ENCODE measurements at regions not wholly inside any gene's neighbourhood (a gene's known extent, or its start where the extent isn't known, plus 50 kb on each side); places are given as distances from the start of the nearest gene placed in this dataset.
A peak's percentile ranks its signal among the peaks of the same experiment; 100 is the strongest.
"Not testable (repeated sequence)": the region's sequence is repeated elsewhere in the genome, so short reads cannot be mapped to it uniquely, and the experiment has no call there.

DNA sequence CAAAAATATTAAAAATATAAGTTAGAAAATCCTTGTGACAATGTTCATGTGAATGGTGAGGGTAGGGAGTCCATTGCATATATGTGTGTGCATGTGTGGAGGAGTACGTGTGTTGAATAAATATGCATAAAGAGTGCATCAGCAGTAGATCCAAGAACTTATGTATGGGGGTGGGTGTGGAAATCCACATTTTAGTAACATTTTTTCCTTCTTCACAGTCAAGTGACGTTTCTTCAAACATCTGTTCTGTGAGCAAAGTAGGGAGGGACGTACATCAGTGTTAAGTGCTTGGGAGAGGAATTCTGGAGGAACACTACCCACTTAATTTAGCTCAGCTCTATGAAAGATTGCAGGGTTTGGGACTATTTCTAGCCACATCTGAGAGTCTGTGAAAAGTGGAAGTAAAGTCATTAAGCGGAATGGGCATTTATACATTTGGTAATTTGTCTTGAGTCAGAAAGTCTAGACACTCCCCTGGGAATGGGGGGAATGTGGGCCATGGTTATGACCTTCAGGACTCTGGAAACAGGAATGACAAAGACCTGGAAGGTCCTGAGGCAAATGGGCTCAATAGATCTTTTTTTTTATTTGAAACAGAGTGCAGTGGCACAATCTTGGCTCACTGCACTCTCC lies 156.4 kb upstream of the PLXNC1 start:
- no peaks in the 10 kb centered on the region for H3K9me3 Mint-ChIP-seq
- no peaks in the 10 kb centered on the region for H3K4me1 Mint-ChIP-seq
- peaks cover 3% of the 10 kb centered on the region for H3K27me3 Mint-ChIP-seq
- peaks cover 2% of the 10 kb centered on the region for H3K36me3 Mint-ChIP-seq
- no peak overlapping the region for H3K4me3 Mint-ChIP-seq
- no peak overlapping the region for H3K27ac Mint-ChIP-seq

DNA sequence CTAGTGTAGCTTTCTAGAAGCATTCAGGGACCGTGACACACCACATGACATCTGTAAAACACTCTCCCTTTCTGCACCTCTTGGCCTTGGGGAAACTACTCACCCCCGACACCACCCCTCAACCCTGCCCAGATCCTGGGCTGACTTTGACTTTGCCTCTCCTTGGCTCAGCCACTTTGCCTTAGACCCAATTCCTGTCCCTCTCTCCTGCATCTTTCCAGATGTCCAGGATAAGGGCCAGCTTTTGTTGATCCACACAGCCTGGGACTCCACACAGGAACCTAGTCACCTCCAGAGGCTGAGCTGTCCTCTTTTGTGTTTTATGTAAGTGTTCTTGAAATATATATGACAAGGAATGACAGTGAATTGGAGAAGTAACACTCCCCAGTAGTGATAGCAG lies 153.7 kb upstream of the PLXNC1 start:
- Mint-ChIP-seq H3K27ac (no peak overlapping the region), H3K4me1 (no peaks in the 10 kb centered on the region), H3K36me3 (peaks cover 4% of the 10 kb centered on the region), H3K9me3 (peaks cover 3 to 7% (median 6%) of the 10 kb centered on the region in 3 donors), H3K4me3 (no peak overlapping the region), H3K27me3 (peaks cover 2% of the 10 kb centered on the region)

DNA sequence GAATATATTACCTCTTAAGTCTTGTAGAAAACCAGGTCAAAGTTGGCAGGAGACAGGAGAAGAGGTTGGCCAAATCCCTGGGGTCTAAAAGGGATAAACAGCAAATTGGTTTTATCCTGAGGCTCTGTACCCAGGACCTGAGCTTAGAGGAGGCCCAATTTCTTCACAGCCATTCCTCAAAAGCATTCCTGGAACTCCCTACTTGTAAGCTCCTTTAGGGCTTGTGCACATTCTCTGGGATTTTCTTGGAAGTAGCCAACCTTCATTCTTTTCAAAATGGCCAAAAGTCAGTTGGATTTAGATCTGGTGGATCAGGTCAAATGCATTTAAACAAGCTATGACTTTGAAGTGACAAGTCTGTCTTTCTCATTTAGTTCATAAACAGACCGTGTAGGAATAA lies 152.1 kb upstream of the PLXNC1 start:
- no peaks in the 10 kb centered on the region for H3K4me1 Mint-ChIP-seq
- no peak overlapping the region for H3K27ac Mint-ChIP-seq
- H3K36me3 Mint-ChIP-seq, result peaks cover 3% of the 10 kb centered on the region
- no peak overlapping the region for H3K4me3 Mint-ChIP-seq
- H3K9me3 Mint-ChIP-seq, result peaks cover 3 to 7% (median 6%) of the 10 kb centered on the region in 3 donors
- H3K27me3 Mint-ChIP-seq, result no peaks in the 10 kb centered on the region

DNA sequence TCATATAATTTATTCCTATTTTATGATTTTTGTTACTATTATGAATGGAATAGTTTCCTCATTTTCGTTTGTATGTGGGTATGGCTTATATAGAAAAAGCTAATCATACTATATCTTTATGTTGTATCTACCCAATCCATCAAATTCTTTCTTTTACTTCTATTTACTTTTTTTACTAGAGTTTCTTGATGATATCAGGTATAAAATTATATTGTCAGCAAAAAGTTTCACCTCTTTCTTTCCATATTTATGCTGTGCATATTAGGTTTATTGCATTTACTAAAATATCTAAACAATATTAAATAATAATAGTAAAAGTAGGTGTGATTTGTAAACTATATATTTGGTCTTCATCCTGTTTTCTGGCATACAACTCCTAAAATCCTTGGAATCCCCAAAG lies 146.7 kb upstream of the PLXNC1 start:
- H3K9me3 Mint-ChIP-seq, result peaks cover 7 to 9% (median 7%) of the 10 kb centered on the region in 3 donors
- H3K27ac Mint-ChIP-seq, result no peak overlapping the region
- H3K27me3 Mint-ChIP-seq, result peaks cover 3% of the 10 kb centered on the region
- no peak overlapping the region for H3K4me3 Mint-ChIP-seq
- H3K4me1 Mint-ChIP-seq, result no peaks in the 10 kb centered on the region
- H3K36me3 Mint-ChIP-seq, result peaks cover 3% of the 10 kb centered on the region

DNA sequence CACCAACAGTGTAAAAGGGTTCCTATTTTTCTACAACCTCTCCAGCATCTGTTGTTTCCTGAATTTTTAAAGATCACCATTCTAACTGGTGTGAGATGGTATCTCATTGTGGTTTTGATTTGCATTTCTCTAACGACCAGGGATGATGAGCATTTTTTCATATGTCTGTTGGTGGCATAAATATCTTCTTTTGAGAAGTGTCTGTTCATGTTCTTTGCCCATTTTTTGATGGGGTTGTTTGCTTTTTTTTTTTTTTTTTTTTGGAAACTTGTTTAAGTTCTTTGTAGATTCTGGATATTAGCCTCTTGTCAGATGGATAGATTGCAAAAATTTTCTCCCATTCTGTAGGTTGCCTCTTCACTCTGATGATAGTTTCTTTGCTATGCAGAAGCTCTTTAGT lies 145.5 kb upstream of the PLXNC1 start:
- not testable (repeated sequence) for H3K9me3 Mint-ChIP-seq, H3K4me1 Mint-ChIP-seq, H3K27ac Mint-ChIP-seq, H3K4me3 Mint-ChIP-seq, H3K36me3 Mint-ChIP-seq, H3K27me3 Mint-ChIP-seq

DNA sequence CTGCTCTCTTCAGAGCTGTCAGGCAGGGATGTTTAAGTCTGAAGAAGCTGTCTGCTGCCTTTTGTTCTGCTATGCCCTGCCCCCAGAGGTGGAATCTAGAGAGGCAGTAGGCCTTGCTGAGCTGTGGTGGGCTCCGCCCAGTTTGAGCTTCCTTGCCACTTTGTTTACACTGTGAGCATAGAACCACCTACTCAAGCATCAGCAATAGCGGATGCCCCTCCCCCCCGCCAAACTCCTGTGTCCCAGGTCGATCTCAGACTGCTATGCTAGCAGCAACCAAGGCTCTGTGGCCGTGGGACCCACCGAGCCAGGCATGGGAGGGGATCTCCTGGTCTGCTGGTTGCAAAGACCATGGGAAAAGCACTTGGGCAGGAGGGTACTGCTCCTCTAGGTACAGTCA lies 140.5 kb upstream of the PLXNC1 start:
- H3K27ac Mint-ChIP-seq, H3K9me3 Mint-ChIP-seq, H3K4me1 Mint-ChIP-seq, H3K4me3 Mint-ChIP-seq, H3K36me3 Mint-ChIP-seq, H3K27me3 Mint-ChIP-seq: not testable (repeated sequence)

DNA sequence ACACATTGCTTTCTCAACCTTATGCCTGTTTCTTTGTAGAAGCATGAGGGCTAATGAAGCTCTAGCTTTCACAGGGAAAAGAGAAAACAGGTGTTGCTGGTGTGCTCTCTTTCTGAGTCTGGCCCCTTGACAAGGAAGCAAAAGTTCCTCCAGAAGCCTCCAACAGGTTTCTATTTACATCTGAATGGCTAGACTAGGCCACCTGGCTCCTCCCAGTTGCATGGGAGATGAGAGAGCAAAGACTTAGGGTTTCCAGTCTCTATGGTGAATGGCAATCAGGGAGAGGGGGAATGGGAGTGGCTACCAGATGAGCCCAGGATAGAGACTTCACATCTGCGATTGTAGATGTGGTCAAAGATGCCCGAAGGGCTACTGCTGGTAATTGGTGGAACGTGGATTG lies 138.1 kb upstream of the PLXNC1 start:
- H3K27me3 Mint-ChIP-seq, result peaks cover 9% of the 10 kb centered on the region
- no peaks in the 10 kb centered on the region for H3K36me3 Mint-ChIP-seq
- H3K27ac Mint-ChIP-seq, result no peak overlapping the region
- H3K9me3 Mint-ChIP-seq, result peaks cover 2 to 6% (median 4%) of the 10 kb centered on the region in 3 donors
- no peaks in the 10 kb centered on the region for H3K4me1 Mint-ChIP-seq
- H3K4me3 Mint-ChIP-seq, result no peak overlapping the region

DNA sequence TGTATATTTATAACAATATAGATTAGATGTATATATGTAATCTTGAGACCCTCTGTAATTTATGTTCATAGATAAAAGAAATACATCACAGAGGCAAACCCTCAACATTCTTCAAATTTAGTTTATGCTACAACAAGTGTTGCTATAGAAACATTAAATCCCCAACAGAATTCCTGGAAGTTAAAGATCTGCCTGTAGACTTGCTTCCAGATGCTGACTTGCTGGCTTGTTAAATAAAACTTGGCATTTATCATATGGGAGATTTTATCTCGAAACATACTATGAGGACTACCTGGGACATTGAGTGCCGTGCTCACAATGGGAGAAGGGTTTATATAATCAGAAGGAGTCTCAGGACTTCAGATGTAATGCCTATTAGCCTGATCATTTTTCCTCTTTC lies 136.3 kb upstream of the PLXNC1 start:
- Mint-ChIP-seq H3K27ac (no peak overlapping the region), H3K9me3 (peaks cover 2 to 18% (median 13%) of the 10 kb centered on the region in 3 donors), H3K4me1 (no peaks in the 10 kb centered on the region), H3K4me3 (no peak overlapping the region), H3K27me3 (peaks cover 7% of the 10 kb centered on the region), H3K36me3 (peaks cover 4% of the 10 kb centered on the region)

DNA sequence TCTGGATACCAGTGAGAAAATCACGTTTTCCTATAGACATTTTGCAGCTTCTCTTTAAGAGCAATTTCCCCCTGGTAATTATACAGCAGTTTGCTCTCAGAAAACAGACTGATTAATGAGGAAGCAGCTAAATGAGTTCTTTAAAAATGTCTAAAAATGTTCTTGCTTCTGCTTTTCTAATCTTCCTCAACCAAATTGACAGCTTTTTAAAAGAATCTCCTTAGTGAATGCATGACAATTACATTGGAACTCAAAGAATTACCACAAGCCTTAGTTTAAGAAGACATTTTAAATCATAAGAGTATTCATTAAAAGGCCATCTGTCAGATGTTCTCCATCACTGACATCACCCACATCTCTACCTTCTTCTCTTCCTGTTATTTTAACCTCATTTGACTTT lies 135.8 kb upstream of the PLXNC1 start:
- H3K27ac Mint-ChIP-seq, result no peak overlapping the region
- no peaks in the 10 kb centered on the region for H3K4me1 Mint-ChIP-seq
- H3K4me3 Mint-ChIP-seq, result no peak overlapping the region

DNA sequence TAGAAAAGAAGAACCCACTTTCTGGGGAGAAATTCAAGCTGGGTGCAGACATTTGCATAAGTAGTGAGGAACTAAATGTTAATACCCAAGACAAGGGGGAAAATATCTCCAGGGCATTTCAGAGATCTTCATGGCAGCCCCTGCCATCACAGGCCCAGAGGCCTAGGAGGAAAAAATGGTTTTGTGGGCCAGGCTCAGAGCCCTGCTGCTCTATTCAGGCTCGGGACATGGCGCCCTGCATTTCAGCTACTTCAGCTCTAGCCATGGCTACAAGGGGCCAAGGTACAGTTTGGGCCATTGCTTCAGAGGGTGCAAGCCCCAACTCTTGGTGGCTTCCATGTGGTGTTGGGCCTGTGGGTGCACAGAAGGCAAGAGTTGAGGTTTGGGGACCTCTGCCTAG lies 131.1 kb upstream of the PLXNC1 start:
- not testable (repeated sequence) for H3K27ac Mint-ChIP-seq, H3K4me1 Mint-ChIP-seq, H3K27me3 Mint-ChIP-seq, H3K36me3 Mint-ChIP-seq, H3K4me3 Mint-ChIP-seq
- H3K9me3 Mint-ChIP-seq, result peaks cover 6 to 35% (median 19%) of the 10 kb centered on the region in 3 donors

More for the DNA sequence above, 135.8 kb upstream of the PLXNC1 start:
- H3K36me3 Mint-ChIP-seq, result peaks cover 5% of the 10 kb centered on the region
- H3K9me3 Mint-ChIP-seq, result peaks cover 2 to 19% (median 13%) of the 10 kb centered on the region in 3 donors
- peaks cover 7% of the 10 kb centered on the region for H3K27me3 Mint-ChIP-seq

DNA sequence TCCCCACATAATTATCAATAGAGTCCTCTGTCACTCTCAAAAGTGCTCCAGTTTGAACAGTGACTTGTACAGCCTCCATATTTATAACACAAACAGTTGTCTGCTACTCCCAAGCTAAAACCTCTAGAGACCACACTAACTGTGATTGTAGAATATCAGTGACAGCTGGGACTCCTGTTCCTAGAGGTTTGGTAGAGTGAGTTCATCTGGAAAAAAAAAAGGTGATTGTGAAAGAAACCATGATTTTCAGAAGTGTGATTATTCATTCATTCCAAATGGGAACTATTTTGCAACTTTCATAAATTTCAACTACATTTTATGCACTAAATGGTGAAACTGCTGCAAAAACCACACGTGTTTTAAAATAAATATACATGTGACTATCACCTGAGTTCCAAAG lies 128.0 kb upstream of the PLXNC1 start:
- Mint-ChIP-seq H3K27me3 (peaks cover 11% of the 10 kb centered on the region), H3K36me3 (peaks cover 10% of the 10 kb centered on the region), H3K9me3 (peaks cover 4 to 37% (median 13%) of the 10 kb centered on the region in 3 donors), H3K4me3 (peak overlapping the region in 1 of 4 donors; percentile 28), H3K4me1 (no peaks in the 10 kb centered on the region), H3K27ac (no peak overlapping the region)

DNA sequence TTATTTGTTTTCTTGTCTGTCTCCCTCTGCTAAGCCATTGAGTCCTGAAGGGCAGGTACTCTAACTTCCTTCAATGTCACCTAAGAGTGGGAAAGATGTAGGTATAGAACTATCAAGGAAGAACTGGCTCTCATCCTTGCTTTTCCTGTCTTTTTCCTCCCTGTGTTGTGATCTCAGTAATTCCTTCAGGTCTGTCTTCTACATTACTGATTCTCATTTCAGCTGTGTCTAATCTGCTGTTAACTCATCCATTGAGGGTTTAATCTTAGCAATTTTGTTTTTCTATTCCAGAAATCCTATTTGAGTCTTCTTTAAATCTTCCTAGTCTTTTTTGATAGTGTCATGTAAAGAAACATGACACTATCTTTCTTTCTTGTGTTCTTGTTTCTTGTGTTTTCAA lies 124.5 kb upstream of the PLXNC1 start:
- peaks cover 0 to 17% (median 3%) of the 10 kb centered on the region in 3 donors for H3K9me3 Mint-ChIP-seq
- H3K27ac Mint-ChIP-seq, result no peak overlapping the region
- H3K36me3 Mint-ChIP-seq, result peaks cover 4% of the 10 kb centered on the region
- H3K27me3 Mint-ChIP-seq, result peaks cover 9% of the 10 kb centered on the region
- H3K4me1 Mint-ChIP-seq, result peaks cover 0 to 2% (median 0%) of the 10 kb centered on the region in 3 donors
- no peak overlapping the region for H3K4me3 Mint-ChIP-seq

DNA sequence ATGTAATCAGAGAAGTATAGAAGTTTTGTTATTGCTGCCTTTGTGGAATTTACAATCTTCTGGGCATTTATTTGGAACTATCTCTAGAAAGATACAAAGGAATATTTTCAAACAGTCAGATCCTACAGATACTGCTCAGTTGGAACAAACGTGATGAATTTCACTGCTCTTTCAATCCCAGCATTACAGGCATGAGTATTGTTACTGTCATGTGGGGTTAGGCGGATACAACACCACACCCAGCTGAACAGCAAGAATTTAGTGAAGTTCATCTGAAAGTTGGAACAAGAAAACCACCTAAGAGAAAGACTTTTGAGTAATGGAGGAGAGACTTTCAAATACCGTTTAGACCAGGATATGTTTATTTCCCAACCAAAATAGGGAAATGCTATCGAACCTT lies 123.3 kb upstream of the PLXNC1 start:
- Mint-ChIP-seq H3K4me3 (no peak overlapping the region), H3K9me3 (peaks cover 0 to 17% (median 1%) of the 10 kb centered on the region in 3 donors), H3K36me3 (peaks cover 4% of the 10 kb centered on the region), H3K27ac (no peak overlapping the region), H3K4me1 (peaks cover 0 to 2% (median 0%) of the 10 kb centered on the region in 3 donors), H3K27me3 (peaks cover 14% of the 10 kb centered on the region)

DNA sequence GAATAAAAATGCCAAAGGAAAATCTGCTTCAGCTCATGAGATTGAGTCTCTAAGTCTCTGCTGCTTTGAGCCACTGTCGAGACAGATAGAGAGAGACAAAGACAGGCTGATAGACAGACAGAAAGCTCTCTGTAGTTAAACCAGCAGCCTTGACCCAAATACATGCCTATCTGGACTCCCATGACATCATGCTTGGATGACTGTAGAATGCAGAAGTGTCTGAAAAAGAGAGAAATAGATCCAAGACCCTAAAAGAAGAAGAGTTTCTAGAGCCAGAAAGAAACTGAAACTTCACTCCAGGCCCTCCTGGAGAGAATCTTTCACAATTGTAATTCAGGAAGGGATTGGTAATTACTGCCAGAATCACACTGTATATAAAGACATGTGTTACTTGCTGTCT lies 122.6 kb upstream of the PLXNC1 start:
- Mint-ChIP-seq H3K4me1 (peaks cover 0 to 2% (median 0%) of the 10 kb centered on the region in 3 donors), H3K27me3 (peaks cover 16% of the 10 kb centered on the region), H3K9me3 (peaks cover 0 to 17% (median 1%) of the 10 kb centered on the region in 3 donors), H3K36me3 (peaks cover 4% of the 10 kb centered on the region), H3K4me3 (no peak overlapping the region), H3K27ac (no peak overlapping the region)

DNA sequence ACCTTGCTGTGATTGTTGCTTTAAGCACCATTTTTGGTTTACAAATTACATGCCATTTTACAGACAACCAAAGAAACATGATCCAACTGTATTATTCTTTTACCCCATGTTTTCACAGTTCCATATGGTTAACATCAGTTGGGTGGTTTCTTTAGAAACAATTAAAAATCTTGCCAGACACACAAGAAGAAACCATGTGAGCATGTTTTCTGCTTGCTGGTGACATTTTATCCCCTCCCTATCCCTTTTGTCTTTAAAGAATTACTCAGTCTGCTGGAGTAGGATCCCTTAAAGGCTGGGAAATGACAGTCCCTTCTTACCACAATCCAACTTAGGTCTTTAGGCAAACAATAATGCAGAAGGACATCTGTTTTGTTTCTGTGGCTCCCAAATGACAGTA lies 121.8 kb upstream of the PLXNC1 start:
- peaks cover 0 to 4% (median 1%) of the 10 kb centered on the region in 3 donors for H3K4me1 Mint-ChIP-seq

DNA sequence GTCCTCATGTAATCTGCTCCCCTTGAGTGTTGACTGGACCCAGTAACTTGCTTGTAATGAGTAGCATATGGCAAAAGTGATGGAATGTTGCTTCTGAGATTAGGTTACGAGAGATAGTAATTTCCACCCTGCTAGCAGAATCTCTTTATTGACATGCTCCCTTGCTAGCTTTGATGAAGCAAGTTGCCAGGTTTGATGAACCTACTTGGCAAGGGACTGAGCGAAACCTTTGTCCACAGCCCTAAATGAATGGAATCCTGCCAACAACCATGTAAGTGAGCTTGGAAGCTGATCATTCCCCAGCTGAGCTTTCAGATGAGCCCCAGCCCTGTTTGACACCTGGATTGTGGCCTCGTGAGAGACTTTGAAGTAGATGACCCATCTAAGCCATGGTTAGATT lies 120.8 kb upstream of the PLXNC1 start:
- Mint-ChIP-seq H3K36me3 (peaks cover 4% of the 10 kb centered on the region), H3K9me3 (peaks cover 2 to 12% (median 2%) of the 10 kb centered on the region in 3 donors), H3K4me1 (peaks cover 0 to 4% (median 1%) of the 10 kb centered on the region in 3 donors), H3K27me3 (peaks cover 15% of the 10 kb centered on the region), H3K4me3 (no peak overlapping the region), H3K27ac (no peak overlapping the region)

More for the DNA sequence above, 121.8 kb upstream of the PLXNC1 start:
- Mint-ChIP-seq H3K27ac (no peak overlapping the region), H3K4me3 (no peak overlapping the region), H3K27me3 (peaks cover 13% of the 10 kb centered on the region), H3K9me3 (peaks cover 1 to 13% (median 2%) of the 10 kb centered on the region in 3 donors), H3K36me3 (peaks cover 4% of the 10 kb centered on the region)

Measured in IgD-negative memory B cell (primary cell).